ENCODE measurements at regions not wholly inside any gene's neighbourhood (a gene's known extent, or its start where the extent isn't known, plus 50 kb on each side); places are given as distances from the start of the nearest gene placed in this dataset.
"Not testable (repeated sequence)": the region's sequence is repeated elsewhere in the genome, so short reads cannot be mapped to it uniquely, and the experiment has no call there.

GRCh38 chr2:125224830-125225229, 1199.7 kb downstream of the CNTNAP5 start:
- Mint-ChIP-seq H3K4me3 (no peak overlapping the region), H3K4me1 (no peaks in the 10 kb centered on the region), H3K9me3 (peaks cover 31% of the 10 kb centered on the region), H3K27ac (no peak overlapping the region), H3K27me3 (ENCODE audit: low read depth) (no peaks in the 10 kb centered on the region), H3K36me3 (no peaks in the 10 kb centered on the region)
- TF ChIP-seq CTCF (IDR thresholded peaks at IDR 0.05; ENCODE audit: unreplicated experiment): no peak
- no peak for DNase-seq (ENCODE audit: low spot score in 2 of 2, unreplicated experiment in 2 of 2)

- Mint-ChIP-seq H3K27ac (no peak overlapping the region), H3K4me1 (no peaks in the 10 kb centered on the region), H3K4me3 (no peak overlapping the region), H3K27me3 (ENCODE audit: low read depth) (no peaks in the 10 kb centered on the region), H3K36me3 (no peaks in the 10 kb centered on the region), H3K9me3 (peaks cover 5% of the 10 kb centered on the region)
- no peak for DNase-seq (ENCODE audit: low spot score in 2 of 2, unreplicated experiment in 2 of 2)
- no peak for TF ChIP-seq CTCF (IDR thresholded peaks at IDR 0.05; ENCODE audit: unreplicated experiment)
Measured at GRCh38 chr2:125227843-125228392, 1202.8 kb downstream of the CNTNAP5 start.

- H3K36me3 Mint-ChIP-seq: no peaks in the 10 kb centered on the region
- H3K9me3 Mint-ChIP-seq: no peaks in the 10 kb centered on the region
- no peaks in the 10 kb centered on the region for H3K27me3 Mint-ChIP-seq (ENCODE audit: low read depth)
- H3K4me3 Mint-ChIP-seq: no peak overlapping the region
- no peak for DNase-seq (ENCODE audit: low spot score in 2 of 2, unreplicated experiment in 2 of 2)
- no peaks in the 10 kb centered on the region for H3K4me1 Mint-ChIP-seq
- no peak for TF ChIP-seq CTCF (IDR thresholded peaks at IDR 0.05; ENCODE audit: unreplicated experiment)
- no peak overlapping the region for H3K27ac Mint-ChIP-seq
Measured at GRCh38 chr2:125240870-125241269, 1215.8 kb downstream of the CNTNAP5 start.

GRCh38 chr2:125243074-125243473, 1218.0 kb downstream of the CNTNAP5 start:
- no peaks in the 10 kb centered on the region for H3K9me3 Mint-ChIP-seq
- no peaks in the 10 kb centered on the region for H3K36me3 Mint-ChIP-seq
- no peak overlapping the region for H3K4me3 Mint-ChIP-seq
- no peak for TF ChIP-seq CTCF (IDR thresholded peaks at IDR 0.05; ENCODE audit: unreplicated experiment)
- no peaks in the 10 kb centered on the region for H3K4me1 Mint-ChIP-seq
- DNase-seq (ENCODE audit: low spot score in 2 of 2, unreplicated experiment in 2 of 2): no peak
- no peak overlapping the region for H3K27ac Mint-ChIP-seq
- no peaks in the 10 kb centered on the region for H3K27me3 Mint-ChIP-seq (ENCODE audit: low read depth)

- no peaks in the 10 kb centered on the region for H3K36me3 Mint-ChIP-seq
- no peak overlapping the region for H3K4me3 Mint-ChIP-seq
- no peak overlapping the region for H3K27ac Mint-ChIP-seq
- DNase-seq (ENCODE audit: low spot score in 2 of 2, unreplicated experiment in 2 of 2): no peak
- no peaks in the 10 kb centered on the region for H3K4me1 Mint-ChIP-seq
- TF ChIP-seq CTCF (IDR thresholded peaks at IDR 0.05; ENCODE audit: unreplicated experiment): no peak
- no peaks in the 10 kb centered on the region for H3K9me3 Mint-ChIP-seq
- H3K27me3 Mint-ChIP-seq (ENCODE audit: low read depth): no peaks in the 10 kb centered on the region
Measured at GRCh38 chr2:125254010-125254409, 1228.9 kb downstream of the CNTNAP5 start.

- Mint-ChIP-seq H3K27me3 (ENCODE audit: low read depth) (no peaks in the 10 kb centered on the region), H3K36me3 (no peaks in the 10 kb centered on the region), H3K4me1 (no peaks in the 10 kb centered on the region), H3K27ac (no peak overlapping the region), H3K9me3 (peaks cover 8% of the 10 kb centered on the region), H3K4me3 (no peak overlapping the region)
- no peak for TF ChIP-seq CTCF (IDR thresholded peaks at IDR 0.05; ENCODE audit: unreplicated experiment)
- DNase-seq (ENCODE audit: low spot score in 2 of 2, unreplicated experiment in 2 of 2): no peak
Measured at GRCh38 chr2:125259451-125259850, 1234.4 kb downstream of the CNTNAP5 start.

- not testable (repeated sequence) for H3K36me3 Mint-ChIP-seq; H3K27me3 Mint-ChIP-seq (ENCODE audit: low read depth); H3K27ac Mint-ChIP-seq; H3K4me3 Mint-ChIP-seq; H3K4me1 Mint-ChIP-seq; H3K9me3 Mint-ChIP-seq; DNase-seq (ENCODE audit: low spot score in 2 of 2, unreplicated experiment in 2 of 2)
Measured at GRCh38 chr2:125260366-125260930, 1235.4 kb downstream of the CNTNAP5 start.
